ENCODE measurements at regions not wholly inside any gene's neighbourhood (a gene's known extent, or its start where the extent isn't known, plus 50 kb on each side); places are given as distances from the start of the nearest gene placed in this dataset.

- Histone ChIP-seq H3K4me3 (no peak overlapping the region), H3K27ac (no peak overlapping the region)
- DNase-seq (ENCODE audit: low spot score) = no peak
- no peak for TF ChIP-seq CTCF (IDR thresholded peaks at IDR 0.05)
Observed at GRCh38 chr12:42704340-42704739, 114.8 kb upstream of the PRICKLE1 start.

GRCh38 chr12:42701084-42701483 is 111.5 kb upstream of the PRICKLE1 start:
- no peak overlapping the region for H3K4me3 ChIP-seq
- DNase-seq (ENCODE audit: low spot score) = no peak
- TF ChIP-seq CTCF (IDR thresholded peaks at IDR 0.05) = no peak
- no peak overlapping the region for H3K27ac ChIP-seq

GRCh38 chr12:42698213-42698612 is 108.7 kb upstream of the PRICKLE1 start:
- no peak for DNase-seq (ENCODE audit: low spot score)
- Histone ChIP-seq H3K27ac (no peak overlapping the region), H3K4me3 (no peak overlapping the region)
- TF ChIP-seq CTCF (IDR thresholded peaks at IDR 0.05) = no peak

- no peak for TF ChIP-seq CTCF (IDR thresholded peaks at IDR 0.05)
- peak; percentile 80 for DNase-seq (ENCODE audit: low spot score)
- no peak overlapping the region for H3K4me3 ChIP-seq
- H3K27ac ChIP-seq = peak overlapping the region in 1 of 2 donors; percentile 41
Observed at GRCh38 chr12:42696406-42697149, 107.0 kb upstream of the PRICKLE1 start.

- Histone ChIP-seq H3K27ac (no peak overlapping the region), H3K4me3 (no peak overlapping the region)
- no peak for DNase-seq (ENCODE audit: low spot score)
- TF ChIP-seq CTCF (IDR thresholded peaks at IDR 0.05) = no peak
Observed at GRCh38 chr12:42695490-42695995, 106.0 kb upstream of the PRICKLE1 start.

GRCh38 chr12:42692749-42693148 is 103.2 kb upstream of the PRICKLE1 start:
- H3K4me3 ChIP-seq = no peak overlapping the region

More at GRCh38 chr12:42692749-42693148, 103.2 kb upstream of the PRICKLE1 start:
- DNase-seq (ENCODE audit: low spot score) = no peak
- no peak for TF ChIP-seq CTCF (IDR thresholded peaks at IDR 0.05)
- H3K27ac ChIP-seq = no peak overlapping the region

All from coronary artery (tissue), 2 donors.